T-helper 17 cell (primary cell): ENCODE measurements at regions not wholly inside any gene's neighbourhood (a gene's known extent, or its start where the extent isn't known, plus 50 kb on each side); places are given as distances from the start of the nearest gene placed in this dataset.
A peak's percentile ranks its signal among the peaks of the same experiment; 100 is the strongest.
"Not testable (repeated sequence)": the region's sequence is repeated elsewhere in the genome, so short reads cannot be mapped to it uniquely, and the experiment has no call there.

Experiments used
- ATAC-seq: fragments of 150-1000 bp; cut with Tn5 transposase; 2 replicates; pipeline ENCODE4 v1.10.0; 2021; ENCODE audit warnings: mild to moderate bottlenecking, moderate library complexity
- DNase-seq, 3 donors: peaks; one replicate each; pipeline versions ENCODE4 v3.0.0 to v3.0.0-alpha.2; 2020 to 2021
- H3K9me3 ChIP-seq: one replicate; pipeline ENCODE4 v1.7.0; 2013; ENCODE audit warnings: low read length, mild to moderate bottlenecking; ENCODE audit not compliant: control insufficient read depth, poor library complexity, severe bottlenecking
- H3K27ac Mint-ChIP-seq: one replicate; pipeline ENCODE4 v1.8.0; 2022; ENCODE audit warnings: mild to moderate bottlenecking, moderate library complexity, mixed read lengths
- H3K27me3 Mint-ChIP-seq: one replicate; pipeline ENCODE4 v1.8.0; 2022; ENCODE audit warnings: mixed read lengths
- H3K36me3 Mint-ChIP-seq: one replicate; pipeline ENCODE4 v1.8.0; 2022; ENCODE audit warnings: low read depth, mixed read lengths
- H3K4me1 Mint-ChIP-seq: one replicate; pipeline ENCODE4 v1.8.0; 2022; ENCODE audit warnings: mild to moderate bottlenecking, mixed read lengths
- H3K4me3 Mint-ChIP-seq: one replicate; pipeline ENCODE4 v1.8.0; 2022; ENCODE audit warnings: mild to moderate bottlenecking, moderate library complexity, mixed read lengths

DNA sequence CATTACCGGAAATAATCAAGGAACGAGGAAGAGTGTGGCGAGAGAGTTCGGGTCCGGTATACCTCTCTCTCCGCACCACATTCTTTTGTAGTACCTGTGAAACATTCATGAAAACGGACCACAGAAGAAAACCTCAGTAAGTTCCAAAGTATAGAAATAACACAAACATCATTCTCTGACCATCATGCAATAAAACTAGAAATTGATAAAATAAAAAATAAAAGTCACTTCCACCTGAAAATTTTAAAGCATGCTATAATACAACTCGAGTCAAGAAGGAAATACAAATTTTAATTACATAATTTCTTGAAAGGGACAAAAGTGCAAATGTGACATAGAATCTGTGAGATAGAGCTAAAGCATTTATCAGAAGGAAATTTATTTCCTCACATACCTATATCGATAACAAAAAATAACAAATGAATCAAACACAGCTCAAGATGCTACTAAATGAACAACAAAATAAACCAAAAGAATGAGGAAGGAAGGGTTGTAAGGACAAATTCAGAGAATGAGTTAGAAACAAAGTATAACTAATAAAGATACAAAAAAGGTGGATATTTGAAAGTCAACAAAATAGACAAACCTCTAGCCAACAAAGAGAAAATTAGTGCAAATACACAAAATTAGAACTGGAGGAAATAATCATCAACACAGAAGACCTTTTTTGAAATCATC lies 84.2 kb downstream of the TRIM27 start:
- peaks cover 17% of the 10 kb centered on the region for H3K4me1 Mint-ChIP-seq
- no peaks in the 10 kb centered on the region for H3K9me3 ChIP-seq
- DNase-seq (no peak), ATAC-seq (no peak)
- H3K27ac Mint-ChIP-seq: peak overlapping the region; percentile 97
- H3K27me3 Mint-ChIP-seq: peaks cover 28% of the 10 kb centered on the region
- peak overlapping the region; percentile 83 for H3K4me3 Mint-ChIP-seq
- H3K36me3 Mint-ChIP-seq: no peaks in the 10 kb centered on the region

DNA sequence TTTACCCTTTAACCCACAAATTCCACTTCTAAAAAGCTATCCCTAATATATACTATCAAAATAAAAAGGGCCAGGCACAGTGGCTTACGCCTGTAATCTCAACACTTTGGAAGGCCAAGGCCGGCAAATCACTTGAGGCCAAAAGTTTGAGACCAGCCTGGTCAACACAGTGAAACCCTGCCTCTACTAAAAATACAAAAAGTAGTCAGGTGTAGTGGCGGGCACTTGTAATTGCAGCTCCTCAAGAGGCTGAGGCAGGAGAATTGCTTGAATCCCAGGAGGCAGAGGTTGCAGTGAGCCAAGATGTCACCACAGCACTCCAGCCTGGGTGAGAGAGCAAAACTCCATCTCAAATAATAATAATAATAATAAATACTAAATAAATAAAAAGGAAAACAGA lies 82.5 kb downstream of the TRIM27 start:
- Mint-ChIP-seq H3K4me1 (peaks cover 17% of the 10 kb centered on the region), H3K27me3 (peaks cover 30% of the 10 kb centered on the region), H3K4me3 (no peak overlapping the region), H3K27ac (no peak overlapping the region), H3K36me3 (no peaks in the 10 kb centered on the region)
- ATAC-seq (no peak), DNase-seq (no peak)
- no peaks in the 10 kb centered on the region for H3K9me3 ChIP-seq

DNA sequence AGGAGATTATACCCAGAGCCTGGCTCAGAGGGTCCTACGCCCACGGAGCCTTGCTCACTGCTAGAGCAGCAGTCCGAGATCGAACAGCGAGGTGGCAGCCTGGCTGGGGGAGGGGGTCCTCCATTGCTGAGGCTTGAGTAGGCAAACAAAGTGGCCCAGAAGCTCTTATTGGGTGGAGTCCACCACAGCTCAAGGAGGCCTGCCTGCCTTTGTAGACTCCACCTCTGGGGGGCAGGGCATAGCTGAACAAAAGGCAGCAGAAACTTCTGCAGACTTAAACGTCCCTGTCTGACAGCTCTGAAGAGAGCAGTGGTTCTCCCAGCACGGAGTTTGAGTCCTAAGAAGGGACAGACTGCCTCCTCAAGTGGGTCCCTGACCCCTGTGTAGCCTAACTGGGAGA lies 75.0 kb downstream of the TRIM27 start:
- H3K9me3 ChIP-seq, H3K27ac Mint-ChIP-seq, ATAC-seq, H3K4me3 Mint-ChIP-seq, H3K4me1 Mint-ChIP-seq, H3K36me3 Mint-ChIP-seq: not testable (repeated sequence)
- DNase-seq: peak in 2 of 3 donors; percentile 14 to 27
- peaks cover 40% of the 10 kb centered on the region for H3K27me3 Mint-ChIP-seq
